ENCODE measurements at regions not wholly inside any gene's neighbourhood (a gene's known extent, or its start where the extent isn't known, plus 50 kb on each side); places are given as distances from the start of the nearest gene placed in this dataset.
A peak's percentile ranks its signal among the peaks of the same experiment; 100 is the strongest.

DNA sequence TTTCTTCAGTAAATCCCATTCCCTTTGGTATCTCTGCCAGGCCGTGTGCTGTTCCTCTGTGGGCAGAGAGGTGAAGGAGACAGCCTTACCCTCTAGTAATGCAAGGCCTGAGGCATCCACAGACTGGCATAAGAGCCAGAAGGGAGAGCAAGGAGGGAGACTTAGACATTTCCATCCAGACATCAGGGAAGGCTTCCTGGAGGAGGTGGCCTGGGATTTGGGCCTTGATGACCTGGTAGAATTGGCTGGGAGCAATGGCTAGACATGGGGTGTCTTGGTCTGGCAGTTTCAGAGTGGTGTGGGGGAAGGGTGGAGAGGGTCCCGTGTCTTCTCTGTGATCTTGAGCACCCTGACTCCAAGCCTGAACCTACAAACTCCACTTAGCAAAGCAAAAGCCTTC lies 81.8 kb downstream of the RHOB start:
- DNase-seq (no peak), ATAC-seq (ENCODE audit: low FRiP score in 2 of 2) (no peak)
- Histone ChIP-seq H3K36me3 (no peaks in the 10 kb centered on the region), H3K27ac (no peak overlapping the region), H3K27me3 (no peaks in the 10 kb centered on the region), H3K9me3 (no peaks in the 10 kb centered on the region), H3K4me1 (peaks cover 21 to 32% (median 26%) of the 10 kb centered on the region in 4 donors), H3K4me3 (no peak overlapping the region)
- 80 to 89% methylated on average over 2 of the region's 2 CpGs for WGBS, 2 donors
- no peak for TF ChIP-seq POLR2A (IDR thresholded peaks at IDR 0.05)
- no peak for TF ChIP-seq POLR2AphosphoS5 (IDR thresholded peaks at IDR 0.05)
- TF ChIP-seq, protein P1, sequence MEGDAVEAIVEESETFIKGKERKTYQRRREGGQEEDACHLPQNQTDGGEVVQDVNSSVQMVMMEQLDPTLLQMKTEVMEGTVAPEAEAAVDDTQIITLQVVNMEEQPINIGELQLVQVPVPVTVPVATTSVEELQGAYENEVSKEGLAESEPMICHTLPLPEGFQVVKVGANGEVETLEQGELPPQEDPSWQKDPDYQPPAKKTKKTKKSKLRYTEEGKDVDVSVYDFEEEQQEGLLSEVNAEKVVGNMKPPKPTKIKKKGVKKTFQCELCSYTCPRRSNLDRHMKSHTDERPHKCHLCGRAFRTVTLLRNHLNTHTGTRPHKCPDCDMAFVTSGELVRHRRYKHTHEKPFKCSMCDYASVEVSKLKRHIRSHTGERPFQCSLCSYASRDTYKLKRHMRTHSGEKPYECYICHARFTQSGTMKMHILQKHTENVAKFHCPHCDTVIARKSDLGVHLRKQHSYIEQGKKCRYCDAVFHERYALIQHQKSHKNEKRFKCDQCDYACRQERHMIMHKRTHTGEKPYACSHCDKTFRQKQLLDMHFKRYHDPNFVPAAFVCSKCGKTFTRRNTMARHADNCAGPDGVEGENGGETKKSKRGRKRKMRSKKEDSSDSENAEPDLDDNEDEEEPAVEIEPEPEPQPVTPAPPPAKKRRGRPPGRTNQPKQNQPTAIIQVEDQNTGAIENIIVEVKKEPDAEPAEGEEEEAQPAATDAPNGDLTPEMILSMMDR (IDR thresholded peaks at IDR 0.05) = no peak
- TF ChIP-seq EP300 (IDR thresholded peaks at IDR 0.05) = no peak

- Histone ChIP-seq H3K4me1 (peaks cover 11 to 17% (median 12%) of the 10 kb centered on the region in 4 donors), H3K4me3 (no peak overlapping the region), H3K9me3 (no peaks in the 10 kb centered on the region), H3K27ac (no peak overlapping the region), H3K36me3 (no peaks in the 10 kb centered on the region), H3K27me3 (no peaks in the 10 kb centered on the region)
- TF ChIP-seq POLR2A (IDR thresholded peaks at IDR 0.05) (no peak), EP300 (IDR thresholded peaks at IDR 0.05) (no peak), POLR2AphosphoS5 (IDR thresholded peaks at IDR 0.05) (no peak)
- TF ChIP-seq, protein P1 (IDR thresholded peaks at IDR 0.05) = no peak
- DNase-seq = no peak
- no peak for ATAC-seq (ENCODE audit: low FRiP score in 2 of 2)
- WGBS, 2 donors = 90 to 91% methylated on average over 6 of the region's 6 CpGs
Observed at GRCh38 chr2:20530520-20530919, 83.6 kb downstream of the RHOB start.

GRCh38 chr2:20531633-20532262 lies 84.9 kb downstream of the RHOB start:
- no peaks in the 10 kb centered on the region for H3K36me3 ChIP-seq
- 63 to 77% methylated on average over 6 to 8 of the region's 8 CpGs for WGBS, 2 donors
- H3K9me3 ChIP-seq = no peaks in the 10 kb centered on the region
- H3K4me1 ChIP-seq = peaks cover 4 to 11% (median 7%) of the 10 kb centered on the region in 4 donors
- TF ChIP-seq EP300 (IDR thresholded peaks at IDR 0.05) (no peak), POLR2AphosphoS5 (IDR thresholded peaks at IDR 0.05) (no peak), POLR2A (IDR thresholded peaks at IDR 0.05) (no peak)
- TF ChIP-seq, protein P1 (IDR thresholded peaks at IDR 0.05) = no peak
- H3K27me3 ChIP-seq = no peaks in the 10 kb centered on the region
- no peak overlapping the region for H3K4me3 ChIP-seq
- ATAC-seq (ENCODE audit: low FRiP score in 2 of 2) (no peak), DNase-seq (no peak)
- peak overlapping the region in 2 of 4 donors; percentile 31 to 35 for H3K27ac ChIP-seq

- peaks cover 0 to 11% (median 7%) of the 10 kb centered on the region in 4 donors for H3K4me1 ChIP-seq
- peak overlapping the region in 2 of 4 donors; percentile 14 to 23 for H3K27ac ChIP-seq
- H3K27me3 ChIP-seq = no peaks in the 10 kb centered on the region
- H3K4me3 ChIP-seq = no peak overlapping the region
- ATAC-seq (ENCODE audit: low FRiP score in 2 of 2) (no peak), DNase-seq (peak; percentile 37 to 50)
- no peaks in the 10 kb centered on the region for H3K36me3 ChIP-seq
- WGBS, 2 donors = 56 to 77% methylated on average over 12 to 17 of the region's 17 CpGs
- H3K9me3 ChIP-seq = no peaks in the 10 kb centered on the region
- TF ChIP-seq, protein P1 (IDR thresholded peaks at IDR 0.05) = peak in 1 of 6 experiments; percentile 13
- no peak for TF ChIP-seq POLR2AphosphoS5 (IDR thresholded peaks at IDR 0.05)
Observed at GRCh38 chr2:20532634-20533437, 86.0 kb downstream of the RHOB start.

Data from upper lobe of left lung (tissue), 6 donors.